Activated CD4-positive, alpha-beta T cell treated with anti-CD3 and anti-CD28 coated beads, Interleukin-2, amount 10 ng/mL, durations not matched to agents 7 days and 5 days (primary cell): ENCODE measurements at regions not wholly inside any gene's neighbourhood (a gene's known extent, or its start where the extent isn't known, plus 50 kb on each side); places are given as distances from the start of the nearest gene placed in this dataset.

ENCODE experiments used
- CTCF ChIA-PET: fragments of 350-600 bp; sonication (Branson Sonifier 250); formaldehyde crosslinking; loops from one replicate; lab custom pipeline; 2021; ENCODE audit warnings: antibody characterized with exemption; lab: Charles Lee
- POLR2A ChIA-PET: fragments of 350-600 bp; sonication (Branson Sonifier 250); formaldehyde crosslinking; loops from one replicate; lab custom pipeline; 2021; ENCODE audit warnings: antibody characterized with exemption; lab: Charles Lee
- DNase-seq: peaks from one replicate; pipeline ENCODE4 v3.0.0-alpha.2; 2020
- H3K27ac Mint-ChIP-seq: one replicate; pipeline ENCODE4 v1.8.0; 2021; ENCODE audit warnings: mild to moderate bottlenecking, moderate library complexity, mixed read lengths
- H3K27me3 Mint-ChIP-seq: one replicate; pipeline ENCODE4 v1.8.0; 2021; ENCODE audit warnings: mixed read lengths
- H3K36me3 Mint-ChIP-seq: one replicate; pipeline ENCODE4 v1.8.0; 2021; ENCODE audit warnings: low read depth, mixed read lengths
- H3K4me1 Mint-ChIP-seq: one replicate; pipeline ENCODE4 v1.8.0; 2021; ENCODE audit warnings: mixed read lengths
- H3K4me3 Mint-ChIP-seq: one replicate; pipeline ENCODE4 v1.8.0; 2021; ENCODE audit warnings: mild to moderate bottlenecking, moderate library complexity, mixed read lengths
- H3K9me3 Mint-ChIP-seq: one replicate; pipeline ENCODE4 v1.8.0; 2021; ENCODE audit warnings: mixed read lengths

GRCh38 chr9:119841016-119841415, 471.8 kb upstream of the BRINP1 start:
- H3K27me3 Mint-ChIP-seq = no peaks in the 10 kb centered on the region
- ChIA-PET CTCF (no interaction called here), POLR2A (no interaction called here)
- H3K4me1 Mint-ChIP-seq = no peaks in the 10 kb centered on the region
- H3K4me3 Mint-ChIP-seq = no peak overlapping the region
- H3K36me3 Mint-ChIP-seq = no peaks in the 10 kb centered on the region
- no peak overlapping the region for H3K27ac Mint-ChIP-seq
- no peak for DNase-seq
- H3K9me3 Mint-ChIP-seq = peaks cover 3% of the 10 kb centered on the region

GRCh38 chr9:119839888-119840287, 470.7 kb upstream of the BRINP1 start:
- ChIA-PET POLR2A (no interaction called here), CTCF (no interaction called here)
- H3K27ac Mint-ChIP-seq = no peak overlapping the region
- no peaks in the 10 kb centered on the region for H3K27me3 Mint-ChIP-seq
- H3K4me3 Mint-ChIP-seq = no peak overlapping the region
- H3K4me1 Mint-ChIP-seq = no peaks in the 10 kb centered on the region
- no peaks in the 10 kb centered on the region for H3K36me3 Mint-ChIP-seq
- peaks cover 3% of the 10 kb centered on the region for H3K9me3 Mint-ChIP-seq
- DNase-seq = no peak

- no peaks in the 10 kb centered on the region for H3K36me3 Mint-ChIP-seq
- H3K4me1 Mint-ChIP-seq = no peaks in the 10 kb centered on the region
- H3K27me3 Mint-ChIP-seq = no peaks in the 10 kb centered on the region
- H3K4me3 Mint-ChIP-seq = no peak overlapping the region
- no peak overlapping the region for H3K27ac Mint-ChIP-seq
- POLR2A ChIA-PET = no interaction called here
- CTCF ChIA-PET = no interaction called here
- peaks cover 3% of the 10 kb centered on the region for H3K9me3 Mint-ChIP-seq
- no peak for DNase-seq
These were observed 469.0 kb upstream of the BRINP1 start for GRCh38 chr9:119838210-119838609.

- ChIA-PET CTCF (interaction anchor here (1.1 kb wide), 1 partner anchor 11 kb away, joined by 3 read pairs; no protein-coding TSS in a partner anchor), POLR2A (no interaction called here)
- Mint-ChIP-seq H3K36me3 (no peaks in the 10 kb centered on the region), H3K27me3 (no peaks in the 10 kb centered on the region), H3K9me3 (peaks cover 3% of the 10 kb centered on the region), H3K4me3 (no peak overlapping the region), H3K4me1 (no peaks in the 10 kb centered on the region), H3K27ac (no peak overlapping the region)
- no peak for DNase-seq
These were observed 466.8 kb upstream of the BRINP1 start for GRCh38 chr9:119836036-119836435.

GRCh38 chr9:119834064-119834620, 464.9 kb upstream of the BRINP1 start:
- POLR2A ChIA-PET = no interaction called here
- Mint-ChIP-seq H3K36me3 (no peaks in the 10 kb centered on the region), H3K27ac (no peak overlapping the region), H3K9me3 (peaks cover 3% of the 10 kb centered on the region), H3K4me1 (no peaks in the 10 kb centered on the region), H3K4me3 (no peak overlapping the region), H3K27me3 (no peaks in the 10 kb centered on the region)
- no peak for DNase-seq
- CTCF ChIA-PET = no interaction called here

- no peaks in the 10 kb centered on the region for H3K27me3 Mint-ChIP-seq
- ChIA-PET POLR2A (no interaction called here), CTCF (no interaction called here)
- H3K36me3 Mint-ChIP-seq = no peaks in the 10 kb centered on the region
- no peak overlapping the region for H3K4me3 Mint-ChIP-seq
- H3K4me1 Mint-ChIP-seq = no peaks in the 10 kb centered on the region
- H3K27ac Mint-ChIP-seq = no peak overlapping the region
- H3K9me3 Mint-ChIP-seq = peaks cover under 1% of the 10 kb centered on the region
- no peak for DNase-seq
These were observed 462.1 kb upstream of the BRINP1 start for GRCh38 chr9:119831309-119831708.

- H3K4me1 Mint-ChIP-seq = no peaks in the 10 kb centered on the region
- no peaks in the 10 kb centered on the region for H3K9me3 Mint-ChIP-seq
- no peak overlapping the region for H3K4me3 Mint-ChIP-seq
- ChIA-PET POLR2A (no interaction called here), CTCF (no interaction called here)
- H3K27me3 Mint-ChIP-seq = no peaks in the 10 kb centered on the region
- DNase-seq = no peak
- H3K36me3 Mint-ChIP-seq = no peaks in the 10 kb centered on the region
- no peak overlapping the region for H3K27ac Mint-ChIP-seq
These were observed 460.5 kb upstream of the BRINP1 start for GRCh38 chr9:119829748-119830147.

- no peak overlapping the region for H3K4me3 Mint-ChIP-seq
- POLR2A ChIA-PET = no interaction called here
These were observed 460.0 kb upstream of the BRINP1 start for GRCh38 chr9:119829186-119829585.

GRCh38 chr9:119827526-119827925, 458.3 kb upstream of the BRINP1 start:
- Mint-ChIP-seq H3K4me1 (no peaks in the 10 kb centered on the region), H3K27me3 (no peaks in the 10 kb centered on the region), H3K36me3 (no peaks in the 10 kb centered on the region), H3K9me3 (no peaks in the 10 kb centered on the region), H3K27ac (no peak overlapping the region), H3K4me3 (no peak overlapping the region)
- DNase-seq = no peak
- ChIA-PET POLR2A (no interaction called here), CTCF (no interaction called here)

More at GRCh38 chr9:119829186-119829585, 460.0 kb upstream of the BRINP1 start:
- Mint-ChIP-seq H3K27me3 (no peaks in the 10 kb centered on the region), H3K36me3 (no peaks in the 10 kb centered on the region), H3K4me1 (no peaks in the 10 kb centered on the region), H3K9me3 (no peaks in the 10 kb centered on the region), H3K27ac (no peak overlapping the region)
- no peak for DNase-seq
- CTCF ChIA-PET = no interaction called here

- Mint-ChIP-seq H3K9me3 (no peaks in the 10 kb centered on the region), H3K4me3 (no peak overlapping the region), H3K36me3 (no peaks in the 10 kb centered on the region), H3K4me1 (no peaks in the 10 kb centered on the region), H3K27ac (no peak overlapping the region), H3K27me3 (no peaks in the 10 kb centered on the region)
- ChIA-PET CTCF (no interaction called here), POLR2A (no interaction called here)
- no peak for DNase-seq
These were observed 457.9 kb upstream of the BRINP1 start for GRCh38 chr9:119827126-119827525.

- no peaks in the 10 kb centered on the region for H3K27me3 Mint-ChIP-seq
- no peak overlapping the region for H3K4me3 Mint-ChIP-seq
- H3K36me3 Mint-ChIP-seq = no peaks in the 10 kb centered on the region
- no peaks in the 10 kb centered on the region for H3K4me1 Mint-ChIP-seq
- no peak for DNase-seq
- CTCF ChIA-PET = no interaction called here
- H3K9me3 Mint-ChIP-seq = no peaks in the 10 kb centered on the region
- no peak overlapping the region for H3K27ac Mint-ChIP-seq
- POLR2A ChIA-PET = no interaction called here
These were observed 449.6 kb upstream of the BRINP1 start for GRCh38 chr9:119818726-119819435.

- Mint-ChIP-seq H3K36me3 (no peaks in the 10 kb centered on the region), H3K27ac (no peak overlapping the region), H3K27me3 (no peaks in the 10 kb centered on the region), H3K4me1 (no peaks in the 10 kb centered on the region), H3K9me3 (no peaks in the 10 kb centered on the region), H3K4me3 (no peak overlapping the region)
- ChIA-PET POLR2A (no interaction called here), CTCF (no interaction called here)
- DNase-seq = no peak
These were observed 441.6 kb upstream of the BRINP1 start for GRCh38 chr9:119810645-119811429.

- POLR2A ChIA-PET = no interaction called here
- H3K4me1 Mint-ChIP-seq = no peaks in the 10 kb centered on the region
- H3K9me3 Mint-ChIP-seq = no peaks in the 10 kb centered on the region
- H3K36me3 Mint-ChIP-seq = no peaks in the 10 kb centered on the region
- CTCF ChIA-PET = no interaction called here
- no peak overlapping the region for H3K4me3 Mint-ChIP-seq
- DNase-seq = no peak
- no peaks in the 10 kb centered on the region for H3K27me3 Mint-ChIP-seq
- no peak overlapping the region for H3K27ac Mint-ChIP-seq
These were observed 434.4 kb upstream of the BRINP1 start for GRCh38 chr9:119803679-119804078.
